ENCODE measurements at regions not wholly inside any gene's neighbourhood (a gene's known extent, or its start where the extent isn't known, plus 50 kb on each side); places are given as distances from the start of the nearest gene placed in this dataset.

DNA sequence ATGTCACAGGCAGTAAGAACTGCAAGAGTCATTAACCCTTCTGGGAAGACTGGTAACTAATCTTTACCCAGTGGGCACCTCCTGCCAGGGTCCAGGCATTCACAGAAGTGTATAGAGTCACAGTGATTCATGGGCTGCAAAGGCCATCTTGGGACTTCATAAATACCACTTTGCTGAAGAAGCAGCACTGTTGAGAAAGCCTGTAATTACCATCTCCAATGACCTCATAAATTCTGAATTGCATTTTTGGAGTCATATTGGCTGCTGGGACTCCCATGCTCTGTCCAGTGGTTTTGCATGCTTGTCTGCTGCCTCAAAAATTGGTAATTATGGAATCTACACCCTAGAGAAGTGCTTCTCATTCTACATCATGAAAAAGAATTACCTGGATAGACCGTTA, 837.2 kb downstream of the NTRK3 start:
- TF ChIP-seq CTCF (conservative IDR thresholded peaks at IDR 0.05) (no peak), ZFX (IDR thresholded peaks at IDR 0.05) (no peak)

All from C4-2B (cell line).